ENCODE measurements at regions not wholly inside any gene's neighbourhood (a gene's known extent, or its start where the extent isn't known, plus 50 kb on each side); places are given as distances from the start of the nearest gene placed in this dataset.
A peak's percentile ranks its signal among the peaks of the same experiment; 100 is the strongest.
"Not testable (repeated sequence)": the region's sequence is repeated elsewhere in the genome, so short reads cannot be mapped to it uniquely, and the experiment has no call there.

DNA sequence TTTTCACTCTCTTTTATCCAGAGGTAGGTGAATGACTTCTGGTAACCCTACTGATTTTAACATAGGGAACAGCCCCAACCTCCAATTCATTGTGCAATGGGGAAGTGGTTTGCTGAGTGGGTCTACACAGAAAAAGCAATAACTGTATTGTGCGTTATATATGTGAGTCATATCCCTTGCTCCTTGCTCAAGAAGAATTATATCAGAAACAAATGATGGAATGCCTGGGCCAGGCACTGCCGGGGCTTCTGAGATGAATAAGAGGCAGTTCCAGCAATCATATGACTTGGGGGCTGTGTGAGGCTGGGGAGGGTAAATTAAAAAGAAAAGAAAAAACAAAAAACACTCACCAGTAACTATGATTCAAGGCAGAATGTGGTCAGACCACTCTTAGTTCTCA, 79.2 kb upstream of the ABCA1 start:
- ATAC-seq (peak; percentile 78), DNase-seq (ENCODE audit: low spot score) (no peak)
- intact Hi-C loops (cut with DNase I) = no loop called here

GRCh38 chr9:105010089-105010488, 82.1 kb upstream of the ABCA1 start:
- intact Hi-C loops (cut with DNase I); ATAC-seq; DNase-seq (ENCODE audit: low spot score): not testable (repeated sequence)

GRCh38 chr9:105021917-105022316, 94.0 kb upstream of the ABCA1 start:
- intact Hi-C loops (cut with DNase I) = no loop called here
- DNase-seq (ENCODE audit: low spot score) = no peak
- ATAC-seq = no peak

GRCh38 chr9:105022545-105022944, 94.6 kb upstream of the ABCA1 start:
- intact Hi-C loops (cut with DNase I); ATAC-seq; DNase-seq (ENCODE audit: low spot score): not testable (repeated sequence)

DNA sequence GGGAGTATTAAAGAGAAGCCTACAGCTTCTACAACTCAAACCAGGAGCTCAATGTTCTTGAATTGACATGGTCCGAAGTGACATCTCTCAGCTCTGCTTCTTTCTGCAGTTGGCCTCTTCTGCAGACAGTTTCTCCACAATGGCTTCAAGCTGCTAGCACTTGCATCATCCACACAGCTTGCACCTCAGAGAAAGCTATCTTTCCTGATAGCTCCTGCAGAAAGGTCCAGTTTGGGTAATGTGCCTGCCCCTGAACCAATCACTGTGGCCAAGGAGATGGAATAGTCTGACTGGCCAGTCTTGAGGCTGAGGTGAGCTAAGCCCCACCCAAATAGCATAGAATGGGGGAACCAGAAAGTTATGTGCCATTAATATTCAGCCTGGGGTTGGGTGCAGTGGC, 95.8 kb upstream of the ABCA1 start:
- intact Hi-C loops (cut with DNase I) = no loop called here
- ATAC-seq = no peak
- no peak for DNase-seq (ENCODE audit: low spot score)

DNA sequence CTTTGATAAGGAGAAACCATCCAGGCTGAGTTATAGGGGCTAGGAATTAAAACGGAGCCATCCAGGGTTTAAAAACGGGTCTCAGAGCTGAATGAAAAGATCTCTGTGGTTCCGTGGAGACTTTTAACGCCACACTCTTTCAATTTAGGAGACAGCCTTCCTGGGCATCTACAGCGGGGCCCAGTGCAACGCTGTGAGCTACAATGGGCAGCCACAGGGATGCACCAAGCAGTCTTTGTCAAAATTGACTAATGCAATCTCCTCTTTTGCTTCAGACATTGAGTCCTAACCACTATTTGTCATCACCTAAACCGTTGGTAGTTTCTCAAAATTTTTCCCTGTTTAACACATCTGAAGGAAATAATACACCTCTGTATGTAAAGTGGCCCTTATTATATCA, 96.6 kb upstream of the ABCA1 start:
- DNase-seq (ENCODE audit: low spot score) (no peak), ATAC-seq (no peak)
- intact Hi-C loops (cut with DNase I) = no loop called here

DNA sequence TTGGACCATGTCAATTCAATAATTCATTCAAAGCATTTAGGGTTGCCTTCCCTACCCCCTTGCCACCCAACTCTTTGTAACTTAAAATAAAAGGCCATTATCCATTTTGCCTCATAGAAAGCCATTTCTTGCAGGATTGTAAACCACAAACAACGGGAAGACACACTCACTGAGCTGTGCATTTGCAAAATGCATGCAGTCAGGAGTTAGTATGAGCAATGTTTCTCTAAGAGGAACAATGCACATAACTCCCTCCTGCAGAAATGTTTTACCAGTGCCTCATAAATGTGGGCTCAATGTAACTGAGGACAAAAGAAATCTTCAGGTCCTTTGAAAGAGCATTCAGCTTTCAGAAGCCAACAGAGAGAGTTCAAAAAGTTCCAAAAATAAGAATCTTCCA, 98.5 kb upstream of the ABCA1 start:
- DNase-seq (ENCODE audit: low spot score) (no peak), ATAC-seq (peak; percentile 34)
- intact Hi-C loops (cut with DNase I) = no loop called here

- ATAC-seq (no peak), DNase-seq (ENCODE audit: low spot score) (no peak)
- intact Hi-C loops (cut with DNase I) = no loop called here
Observed at GRCh38 chr9:105027084-105027483, 99.1 kb upstream of the ABCA1 start.

GRCh38 chr9:105030285-105030684, 102.3 kb upstream of the ABCA1 start:
- ATAC-seq = no peak
- intact Hi-C loops (cut with DNase I) = loop anchor here (10.0 kb wide), 1 partner anchor 105 kb away; no protein-coding TSS in a partner anchor
- no peak for DNase-seq (ENCODE audit: low spot score)

DNA sequence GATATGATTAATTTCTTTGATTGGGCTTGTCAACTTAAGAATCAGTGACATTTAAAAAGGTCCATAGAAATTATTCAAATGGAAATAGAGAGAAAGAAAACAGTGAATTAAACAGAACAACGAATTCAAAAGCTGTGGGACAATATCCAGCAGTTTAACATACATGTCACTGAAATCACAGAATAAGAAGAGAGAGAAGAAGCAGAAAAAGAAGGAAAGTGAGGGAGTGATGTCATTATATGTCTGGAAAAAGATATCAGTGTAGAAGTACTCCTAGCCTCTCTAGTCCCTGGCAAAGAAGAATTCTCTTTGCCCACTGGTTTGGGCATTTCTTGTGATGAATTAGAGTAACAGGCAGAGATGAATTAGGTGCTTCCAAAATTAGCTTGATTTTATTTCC, 109.2 kb upstream of the ABCA1 start:
- intact Hi-C loops (cut with DNase I) = loop anchor here (10.0 kb wide), 1 partner anchor 98 kb away; no protein-coding TSS in a partner anchor
- DNase-seq (ENCODE audit: low spot score) = no peak
- ATAC-seq = no peak

- ATAC-seq (no peak), DNase-seq (ENCODE audit: low spot score) (no peak)
- intact Hi-C loops (cut with DNase I) = loop anchor here (10.0 kb wide), 1 partner anchor 97 kb away; no protein-coding TSS in a partner anchor
Observed at GRCh38 chr9:105038051-105038450, 110.1 kb upstream of the ABCA1 start.

DNA sequence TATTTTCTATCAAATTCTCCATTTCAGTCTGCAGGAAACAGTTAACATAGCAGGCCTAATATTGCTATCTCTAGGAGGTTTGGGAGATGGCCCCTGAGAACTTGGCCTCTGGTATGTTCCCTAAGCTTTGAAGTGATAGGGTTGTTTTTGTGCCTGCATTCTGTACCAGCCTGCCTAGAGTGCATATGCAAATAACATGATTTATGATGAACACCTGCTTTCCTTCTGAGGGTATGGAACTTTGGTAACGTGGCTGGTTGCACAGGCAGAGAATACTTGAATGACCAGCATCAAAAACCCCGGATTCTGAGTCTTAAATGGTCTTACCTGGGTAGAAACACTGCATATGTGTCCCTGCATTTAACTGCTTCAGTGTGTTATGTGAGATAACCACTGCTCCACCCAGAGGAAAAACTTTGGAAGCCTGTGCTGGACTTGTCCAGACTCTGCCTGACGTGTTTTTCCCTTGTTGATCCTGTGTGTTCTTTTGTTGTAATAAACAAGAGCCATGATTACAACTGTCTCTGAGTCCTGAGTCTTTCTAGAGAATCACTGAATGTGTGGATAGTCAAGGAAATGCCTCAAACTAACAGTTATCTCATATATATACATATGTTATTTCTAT, 111.3 kb upstream of the ABCA1 start:
- no peak for DNase-seq (ENCODE audit: low spot score)
- intact Hi-C loops (cut with DNase I) = loop anchor here (10.0 kb wide), 1 partner anchor 96 kb away; no protein-coding TSS in a partner anchor
- no peak for ATAC-seq

DNA sequence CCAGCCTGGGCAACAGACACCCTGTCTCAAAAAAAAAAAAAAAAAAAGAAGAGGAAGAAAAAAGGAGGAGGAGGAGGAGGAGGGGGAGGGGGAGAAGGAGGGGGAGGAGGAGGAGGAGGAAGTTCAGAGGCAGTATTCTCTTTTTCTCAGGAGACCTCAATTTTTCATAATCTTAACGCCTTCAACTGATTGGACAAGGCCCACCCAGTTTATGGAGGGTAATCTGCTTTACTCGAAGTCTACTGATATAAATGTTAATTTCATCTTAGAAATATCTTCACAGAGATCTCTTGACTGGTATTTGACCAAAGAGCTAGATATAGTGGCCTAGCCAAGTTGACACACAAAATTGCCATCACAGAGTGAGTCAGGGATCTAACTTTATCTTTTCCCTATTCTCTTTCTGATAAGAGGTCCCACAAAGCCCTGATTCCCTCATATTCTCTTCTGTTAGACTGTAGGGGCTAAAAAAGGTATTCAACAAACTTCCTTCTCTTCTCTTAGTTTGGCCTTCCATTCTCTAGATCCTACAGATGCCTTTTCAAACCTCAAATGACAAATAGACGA, 115.5 kb upstream of the ABCA1 start:
- no peak for ATAC-seq
- intact Hi-C loops (cut with DNase I) = no loop called here
- no peak for DNase-seq (ENCODE audit: low spot score)

GRCh38 chr9:105044518-105044917, 116.6 kb upstream of the ABCA1 start:
- intact Hi-C loops (cut with DNase I) = no loop called here
- DNase-seq (ENCODE audit: low spot score) (no peak), ATAC-seq (no peak)

DNA sequence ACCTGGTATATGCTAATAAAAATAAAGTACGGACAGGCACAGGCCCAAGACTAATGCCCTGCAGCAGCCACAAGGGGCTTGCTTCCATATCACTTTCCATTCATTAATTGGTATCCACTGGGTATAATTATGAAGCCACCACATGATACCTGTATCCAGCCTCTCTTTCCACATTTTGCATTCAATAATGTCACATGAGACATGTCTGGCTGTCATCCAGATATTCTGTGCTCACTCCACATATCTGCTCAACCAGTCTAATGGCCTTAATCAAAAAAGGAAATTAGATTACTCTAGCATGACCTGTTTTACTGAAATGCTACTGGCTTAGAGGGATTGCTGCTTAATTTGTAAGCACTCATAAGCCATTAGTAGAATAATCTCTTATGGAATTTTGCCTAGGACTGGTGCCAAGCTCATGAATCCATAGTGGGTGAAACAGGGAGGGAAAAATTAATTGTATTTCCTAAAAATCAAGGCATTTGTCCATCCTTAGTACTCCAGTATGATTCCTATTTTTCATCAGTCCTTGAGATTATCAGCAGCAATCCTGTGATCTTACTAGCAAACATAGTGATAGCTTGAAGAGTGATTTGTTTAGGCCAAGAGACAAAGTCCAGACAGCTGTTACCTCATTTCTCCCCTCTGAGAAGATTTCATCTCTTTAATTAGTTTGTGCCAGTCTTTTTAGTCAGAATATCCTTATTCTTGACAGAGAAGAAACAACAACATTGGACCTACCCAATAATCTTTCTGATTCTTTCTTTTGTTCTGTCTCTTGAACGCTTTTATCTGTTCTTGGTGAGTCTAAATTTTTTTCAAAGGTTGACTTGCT, 119.2 kb upstream of the ABCA1 start:
- ATAC-seq (no peak), DNase-seq (ENCODE audit: low spot score) (no peak)
- intact Hi-C loops (cut with DNase I) = no loop called here

DNA sequence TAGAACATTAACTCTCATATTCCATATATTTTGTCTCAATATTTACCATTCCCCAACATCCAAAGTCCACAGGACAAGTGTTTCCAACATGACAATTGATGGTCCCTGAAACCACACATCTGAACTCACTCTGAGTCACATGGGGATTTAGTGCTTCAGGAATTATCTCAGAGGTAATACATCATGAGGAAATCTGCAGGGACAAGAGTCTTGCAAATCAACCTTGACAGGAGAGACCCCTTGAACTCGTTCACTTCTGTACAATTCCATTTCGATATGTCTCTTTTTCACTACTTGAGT, 119.7 kb upstream of the ABCA1 start:
- ATAC-seq = no peak
- intact Hi-C loops (cut with DNase I) = no loop called here
- DNase-seq (ENCODE audit: low spot score) = no peak

DNA sequence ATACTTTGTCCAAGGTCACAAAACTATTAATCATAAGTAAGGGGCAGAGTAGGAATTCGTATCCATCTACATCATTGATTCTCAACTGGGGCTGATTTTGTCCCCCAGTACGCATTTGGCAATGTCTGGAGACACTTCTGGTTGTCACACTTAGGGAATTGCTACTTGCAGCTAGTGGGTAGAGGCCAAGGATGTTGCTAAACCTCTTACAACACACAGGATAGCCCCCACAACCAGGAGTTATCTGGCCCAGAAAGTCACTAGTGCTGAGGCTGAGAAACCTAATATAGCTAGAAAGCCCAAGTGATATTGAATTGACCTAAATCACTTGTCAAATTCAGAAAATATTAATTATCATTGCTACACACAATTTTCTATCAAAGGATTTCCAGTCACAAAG, 120.4 kb upstream of the ABCA1 start:
- no peak for ATAC-seq
- DNase-seq (ENCODE audit: low spot score) = no peak
- intact Hi-C loops (cut with DNase I) = no loop called here

GRCh38 chr9:105050296-105050695, 122.3 kb upstream of the ABCA1 start:
- no peak for DNase-seq (ENCODE audit: low spot score)
- no peak for ATAC-seq
- intact Hi-C loops (cut with DNase I) = no loop called here

GRCh38 chr9:105051897-105052296, 123.9 kb upstream of the ABCA1 start:
- DNase-seq (ENCODE audit: low spot score) (no peak), ATAC-seq (no peak)
- intact Hi-C loops (cut with DNase I) = no loop called here

DNA sequence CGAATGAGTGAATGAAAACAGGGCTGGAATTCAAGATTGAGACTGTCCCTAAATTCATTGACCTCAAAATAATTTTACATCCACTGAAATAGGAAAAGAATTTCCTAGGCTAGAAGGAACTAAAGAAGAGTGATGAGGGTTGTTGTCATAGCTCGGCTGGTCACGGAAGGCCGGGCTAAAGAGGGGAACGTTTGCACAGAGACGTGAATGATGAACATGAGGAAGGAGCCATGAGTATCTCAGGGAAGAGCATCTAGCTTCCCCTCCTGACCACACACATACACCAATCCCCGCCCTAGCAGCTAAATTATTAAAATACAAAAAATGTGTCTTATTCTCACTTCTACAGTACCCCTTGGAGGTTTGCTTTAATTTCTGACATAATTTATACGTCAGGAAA, 124.4 kb upstream of the ABCA1 start:
- intact Hi-C loops (cut with DNase I) = no loop called here
- DNase-seq (ENCODE audit: low spot score) = no peak
- no peak for ATAC-seq
